Activated CD8-positive, alpha-beta memory T cell treated with anti-CD3 and anti-CD28 coated beads, Interleukin-2, amount 50 U/mL, for 24 hours (primary cell): ENCODE measurements at regions not wholly inside any gene's neighbourhood (a gene's known extent, or its start where the extent isn't known, plus 50 kb on each side); places are given as distances from the start of the nearest gene placed in this dataset.
"Not testable (repeated sequence)": the region's sequence is repeated elsewhere in the genome, so short reads cannot be mapped to it uniquely, and the experiment has no call there.

Experiments used
- DNase-seq: peaks from one replicate; pipeline ENCODE4 v3.0.0-alpha.2; 2020; ENCODE audit errors: extremely low read depth

DNA sequence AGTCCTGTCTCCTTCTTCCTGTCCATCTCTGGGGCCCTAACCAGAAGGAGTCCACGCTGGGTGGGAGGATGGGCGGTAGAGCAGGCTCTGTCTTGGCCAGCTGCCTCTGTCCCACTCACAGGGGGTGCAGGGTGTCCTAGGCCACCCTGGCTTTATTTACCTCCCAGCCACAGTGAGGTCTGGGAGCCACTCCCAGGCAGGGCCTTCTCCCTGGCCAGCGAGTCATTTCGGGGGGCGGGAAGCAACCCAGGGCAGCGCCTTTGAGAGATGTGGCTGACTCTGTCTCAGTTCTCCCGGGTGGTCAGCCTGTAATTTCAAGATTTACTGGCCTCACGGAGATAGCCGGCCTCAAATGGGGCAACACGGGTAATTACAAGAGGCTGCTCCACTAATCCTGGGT is 67.4 kb upstream of the PTCH1 start:
- no peak for DNase-seq

DNA sequence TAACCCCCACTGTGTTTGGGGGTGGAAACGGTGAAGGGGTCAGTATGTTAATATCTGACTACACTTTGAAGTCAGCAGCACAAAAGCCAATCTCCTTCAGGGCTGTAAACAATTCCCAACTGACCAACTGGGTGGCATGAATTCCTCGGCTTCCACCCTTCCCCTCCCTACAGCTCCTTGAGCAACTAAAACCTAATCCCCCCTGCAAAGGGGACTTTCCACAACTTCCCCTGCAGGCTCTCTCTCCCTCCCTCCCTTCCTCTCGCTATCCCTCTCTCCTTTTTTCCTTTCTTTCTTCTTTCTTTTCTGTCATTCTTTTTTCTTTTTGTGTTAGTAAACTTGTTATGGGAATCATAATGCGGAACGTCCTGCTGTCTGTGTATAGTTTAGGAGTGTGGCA is 65.1 kb upstream of the PTCH1 start:
- DNase-seq = no peak

DNA sequence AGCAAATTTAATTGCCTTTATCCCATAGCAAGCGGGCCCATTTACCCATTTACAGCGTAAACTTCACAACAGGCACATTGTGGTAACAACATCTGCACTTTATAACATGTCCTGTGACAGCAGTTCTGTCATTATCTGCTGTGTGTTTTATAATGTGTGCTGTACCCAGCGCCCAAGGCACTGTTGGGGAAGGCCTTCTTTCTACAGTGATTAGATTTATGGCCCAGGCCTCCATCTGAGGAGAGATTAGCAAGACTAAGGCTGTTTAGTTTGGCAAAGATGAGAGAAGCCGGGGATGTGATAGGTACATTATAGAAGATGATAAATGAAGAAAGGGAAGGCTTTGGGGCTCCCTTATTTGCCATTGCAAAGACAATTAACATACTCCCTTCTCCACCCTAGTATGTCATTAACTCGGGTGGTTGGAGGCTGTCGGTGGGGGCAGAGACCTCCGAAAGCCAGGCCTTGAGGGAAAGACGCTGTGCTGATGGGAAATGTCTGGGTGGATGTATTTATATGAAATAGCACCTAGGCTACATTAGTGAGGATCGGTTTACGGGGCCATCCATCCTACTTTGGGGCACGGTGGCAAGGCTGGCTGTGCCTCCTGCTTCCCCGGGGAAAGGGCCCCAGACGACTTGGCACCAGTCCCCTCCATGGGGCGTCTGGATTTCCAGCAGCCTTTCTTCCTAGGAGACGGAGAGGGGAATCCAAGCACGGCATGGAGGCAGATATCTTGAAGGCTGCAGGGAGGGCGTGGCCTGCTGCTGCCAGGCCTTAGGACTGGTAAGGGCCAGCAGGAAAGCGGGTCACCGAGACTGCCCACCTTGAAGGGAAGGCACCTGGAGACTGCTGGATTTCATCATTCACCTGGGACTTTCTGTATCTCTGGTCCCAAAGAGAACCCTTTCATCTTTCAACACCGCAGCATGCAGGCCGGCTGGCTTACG is 64.3 kb upstream of the PTCH1 start:
- no peak for DNase-seq

GRCh38 chr9:95574866-95575553 is 58.2 kb upstream of the PTCH1 start:
- DNase-seq = no peak

GRCh38 chr9:95574176-95574575 is 57.4 kb upstream of the PTCH1 start:
- DNase-seq = no peak

GRCh38 chr9:95573463-95573862 is 56.7 kb upstream of the PTCH1 start:
- no peak for DNase-seq

- no peak for DNase-seq
These were observed 55.8 kb upstream of the PTCH1 start for GRCh38 chr9:95572381-95573151.

DNA sequence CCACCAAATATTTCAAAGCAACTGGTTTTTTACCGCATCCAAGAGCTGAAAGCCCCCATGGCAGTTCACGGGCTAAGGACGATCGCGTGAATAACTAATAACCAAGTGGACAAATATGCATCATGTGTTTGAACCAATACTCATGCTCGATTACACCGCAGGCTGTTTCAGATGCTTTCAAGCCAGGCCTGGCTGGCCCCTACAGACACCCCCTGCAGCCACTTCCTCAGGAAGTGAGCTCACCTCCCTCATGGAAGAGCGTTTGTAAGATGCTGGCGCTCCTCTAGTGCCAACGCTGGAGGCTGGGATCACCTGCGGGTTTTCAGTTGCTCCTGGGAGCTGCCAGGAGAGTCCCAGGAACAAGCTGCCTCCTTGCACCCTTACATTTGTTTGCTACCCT is 53.9 kb upstream of the PTCH1 start:
- DNase-seq = no peak

- DNase-seq = no peak
These were observed 53.4 kb upstream of the PTCH1 start for GRCh38 chr9:95570150-95570549.

- not testable (repeated sequence) for DNase-seq
These were observed 52.0 kb upstream of the PTCH1 start for GRCh38 chr9:95568735-95569134.
